ENCODE measurements at regions not wholly inside any gene's neighbourhood (a gene's known extent, or its start where the extent isn't known, plus 50 kb on each side); places are given as distances from the start of the nearest gene placed in this dataset.

- no peaks in the 10 kb centered on the region for H4K20me1 ChIP-seq
- no peaks in the 10 kb centered on the region for H3K27me3 ChIP-seq
- peak overlapping the region; percentile 80 to 97 (median 87) for H3K4me2 ChIP-seq
- TF ChIP-seq Cebpa-rat (IDR thresholded peaks at IDR 0.05) = no peak
- peaks cover 0 to 18% (median 15%) of the 10 kb centered on the region in 11 experiments; a peak in 19 of 22 replicates for H3K9me3 ChIP-seq (replicated peaks in 1 of 11)
- H3K4me1 ChIP-seq = peaks cover 77 to 99% (median 91%) of the 10 kb centered on the region in 10 experiments
- H3K36me3 ChIP-seq = no peaks in the 10 kb centered on the region
- peak overlapping the region; percentile 41 to 84 (median 55); a peak in 21 of 22 replicates for H3K9ac ChIP-seq
- peak overlapping the region; percentile 50 to 97 (median 86); a peak in 21 of 22 replicates for H3K27ac ChIP-seq
- peak overlapping the region in 7 of 10 experiments; percentile 6 to 35 (median 22); a peak in 7 of 20 replicates for H3K4me3 ChIP-seq
These were observed 234.6 kb upstream of the IRF2BP2 start for GRCh38 chr1:234844479-234845031.

DNA sequence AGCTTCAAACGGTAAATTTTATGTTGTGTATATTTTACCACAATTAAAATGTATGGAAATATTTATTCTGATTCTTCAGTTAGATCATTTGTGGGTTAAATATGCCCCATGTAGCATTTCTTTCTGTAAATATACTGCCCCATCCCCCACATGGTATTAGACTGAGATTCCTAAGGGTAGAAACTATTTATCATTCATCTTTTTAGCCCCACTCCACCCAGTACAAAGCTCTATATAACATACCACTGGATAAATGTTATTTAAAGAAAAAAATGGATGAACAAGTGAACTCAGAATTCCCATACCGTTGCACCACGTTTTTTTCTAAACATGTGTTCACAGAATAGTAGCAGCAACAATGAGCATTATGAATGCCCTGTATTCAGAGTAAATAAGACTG is 234.0 kb upstream of the IRF2BP2 start:
- Histone ChIP-seq H3K27ac (peak overlapping the region; percentile 50 to 97 (median 86); a peak in 21 of 22 replicates), H3K4me1 (peaks cover 77 to 99% (median 92%) of the 10 kb centered on the region in 10 experiments), H3K4me3 (peak overlapping the region in 5 of 10 experiments; percentile 6 to 35 (median 17); a peak in 3 of 20 replicates), H3K9ac (peak overlapping the region in 10 of 11 experiments; percentile 41 to 84 (median 56); a peak in 17 of 22 replicates), H3K4me2 (peak overlapping the region; percentile 80 to 97 (median 87)), H4K20me1 (no peaks in the 10 kb centered on the region), H3K27me3 (no peaks in the 10 kb centered on the region), H3K9me3 (replicated peaks in 1 of 11) (peaks cover 0 to 21% (median 19%) of the 10 kb centered on the region in 11 experiments; a peak in 19 of 22 replicates), H3K36me3 (no peaks in the 10 kb centered on the region)
- no peak for TF ChIP-seq Cebpa-rat (IDR thresholded peaks at IDR 0.05)

DNA sequence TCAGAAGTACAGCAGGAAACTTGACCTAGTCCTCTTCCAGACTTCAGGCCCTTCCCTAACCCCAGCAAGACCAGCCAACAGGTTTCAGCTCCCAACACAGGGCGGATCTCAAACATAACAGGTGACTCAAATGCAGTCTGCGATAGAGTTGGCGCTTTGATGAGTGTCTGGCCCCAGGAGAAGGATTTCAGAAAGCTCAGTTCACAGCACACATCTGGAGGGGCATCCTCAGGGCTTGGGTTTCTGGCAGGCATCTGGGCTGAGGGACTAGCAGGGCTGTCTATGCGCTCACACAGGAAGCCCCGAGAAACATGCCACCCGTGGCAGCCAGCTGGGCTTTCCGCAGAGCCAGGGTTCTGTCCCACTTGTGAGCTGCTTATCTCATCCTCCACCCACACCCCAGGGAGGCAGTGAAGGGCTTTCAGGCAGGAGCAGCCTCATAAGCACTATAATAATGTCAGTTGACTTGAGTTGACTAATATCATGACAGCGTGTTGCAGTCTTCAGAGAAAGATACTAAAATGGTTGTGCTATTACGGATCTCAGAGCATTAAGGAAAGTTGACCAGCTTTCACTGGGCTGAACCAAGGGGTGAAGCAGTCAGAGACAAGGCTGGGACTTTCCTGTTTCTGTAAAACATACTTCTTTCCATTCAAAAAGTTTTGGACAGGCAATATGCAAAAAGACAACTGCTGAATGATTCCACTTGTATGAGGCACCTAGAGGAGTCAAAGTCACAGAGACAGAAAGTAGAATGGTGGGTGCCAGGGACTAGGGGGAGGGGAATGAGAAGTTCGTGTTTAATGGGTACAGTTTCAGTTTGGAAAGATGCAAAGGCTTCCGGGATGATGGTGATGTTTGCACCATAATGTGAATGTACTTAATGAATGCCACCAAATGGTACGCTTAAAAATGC is 233.0 kb upstream of the IRF2BP2 start:
- H3K4me3 ChIP-seq = peak overlapping the region in 6 of 10 experiments; percentile 5 to 36 (median 12); a peak in 6 of 20 replicates
- H3K4me1 ChIP-seq = peaks cover 77 to 97% (median 91%) of the 10 kb centered on the region in 10 experiments
- no peak for TF ChIP-seq Cebpa-rat (IDR thresholded peaks at IDR 0.05)
- H3K9me3 ChIP-seq (replicated peaks in 1 of 11) = peaks cover 0 to 21% (median 19%) of the 10 kb centered on the region in 11 experiments; a peak in 19 of 22 replicates
- H3K36me3 ChIP-seq = no peaks in the 10 kb centered on the region
- no peaks in the 10 kb centered on the region for H4K20me1 ChIP-seq
- H3K9ac ChIP-seq = peak overlapping the region; percentile 51 to 84 (median 73)
- peak overlapping the region; percentile 79 to 97 (median 86) for H3K27ac ChIP-seq
- H3K4me2 ChIP-seq = peak overlapping the region; percentile 80 to 97 (median 87)
- H3K27me3 ChIP-seq = no peaks in the 10 kb centered on the region

DNA sequence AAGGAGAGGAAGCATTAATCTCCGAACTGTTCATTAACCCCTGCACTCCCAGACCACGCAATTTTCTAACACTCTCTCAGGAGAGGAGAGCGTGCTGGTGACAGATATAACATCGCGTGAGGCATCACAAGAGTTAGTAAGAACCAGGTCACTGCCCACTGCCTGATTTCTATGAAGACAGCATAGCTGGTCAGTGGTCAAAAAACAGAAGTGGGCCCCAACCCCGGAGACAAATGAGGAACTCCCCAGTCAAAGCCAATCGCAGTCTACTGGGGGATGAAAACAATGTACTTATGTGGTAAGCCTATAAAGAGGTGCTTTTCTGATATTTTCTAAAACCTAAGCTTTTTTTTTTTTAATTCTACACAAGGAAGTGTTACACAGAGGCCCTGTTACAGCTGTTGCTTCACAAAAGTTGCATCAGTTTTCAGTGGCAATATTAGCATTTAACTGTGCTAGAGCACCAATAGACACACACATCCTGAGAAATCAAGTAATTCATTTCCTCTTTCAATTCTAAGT is 231.8 kb upstream of the IRF2BP2 start:
- no peaks in the 10 kb centered on the region for H4K20me1 ChIP-seq
- H3K9me3 ChIP-seq (replicated peaks in 1 of 11) = peaks cover 0 to 21% (median 19%) of the 10 kb centered on the region in 11 experiments; a peak in 19 of 22 replicates
- H3K36me3 ChIP-seq = no peaks in the 10 kb centered on the region
- H3K9ac ChIP-seq = peak overlapping the region in 10 of 11 experiments; percentile 12 to 84 (median 72); a peak in 15 of 22 replicates
- peak overlapping the region; percentile 80 to 97 (median 87) for H3K4me2 ChIP-seq
- 0 out of 20 replicates have a peak overlapping the region, but pooled peaks of 1 of the 10 experiments have one; percentile 10 for H3K4me3 ChIP-seq
- H3K27ac ChIP-seq = peak overlapping the region; percentile 79 to 97 (median 86); a peak in 21 of 22 replicates
- H3K27me3 ChIP-seq = no peaks in the 10 kb centered on the region
- TF ChIP-seq Cebpa-rat (IDR thresholded peaks at IDR 0.05) = peak in 5 of 11 experiments; percentile 20 to 88 (median 78); a peak in 8 of 22 replicates
- peaks cover 87 to 95% (median 94%) of the 10 kb centered on the region in 10 experiments for H3K4me1 ChIP-seq

- Histone ChIP-seq H3K9me3 (replicated peaks in 1 of 11) (peaks cover 0 to 21% (median 19%) of the 10 kb centered on the region in 11 experiments; a peak in 19 of 22 replicates), H3K4me1 (peaks cover 88 to 95% (median 95%) of the 10 kb centered on the region in 10 experiments), H3K27me3 (no peaks in the 10 kb centered on the region), H3K4me3 (0 out of 20 replicates have a peak overlapping the region, but pooled peaks of 1 of the 10 experiments have one; percentile 10), H3K27ac (peak overlapping the region; percentile 64 to 97 (median 86); a peak in 21 of 22 replicates), H4K20me1 (no peaks in the 10 kb centered on the region), H3K4me2 (peak overlapping the region; percentile 69 to 92 (median 86)), H3K36me3 (no peaks in the 10 kb centered on the region), H3K9ac (peak overlapping the region in 7 of 11 experiments; percentile 12 to 84 (median 67); a peak in 12 of 22 replicates)
- no peak for TF ChIP-seq Cebpa-rat (IDR thresholded peaks at IDR 0.05)
These were observed 231.3 kb upstream of the IRF2BP2 start for GRCh38 chr1:234841281-234841680.

GRCh38 chr1:234840843-234841242 is 230.9 kb upstream of the IRF2BP2 start:
- peak overlapping the region; percentile 20 to 92 (median 86); a peak in 20 of 22 replicates for H3K4me2 ChIP-seq
- no peaks in the 10 kb centered on the region for H4K20me1 ChIP-seq
- peaks cover 88 to 95% (median 94%) of the 10 kb centered on the region in 10 experiments for H3K4me1 ChIP-seq
- H3K27me3 ChIP-seq = no peaks in the 10 kb centered on the region
- no peaks in the 10 kb centered on the region for H3K36me3 ChIP-seq
- H3K9ac ChIP-seq = peak overlapping the region in 4 of 11 experiments; percentile 63 to 84 (median 76); a peak in 6 of 22 replicates
- peaks cover 0 to 21% (median 19%) of the 10 kb centered on the region in 11 experiments; a peak in 19 of 22 replicates for H3K9me3 ChIP-seq (replicated peaks in 1 of 11)
- 0 out of 20 replicates have a peak overlapping the region, but pooled peaks of 2 of the 10 experiments have one; percentile 16 to 24 for H3K4me3 ChIP-seq
- H3K27ac ChIP-seq = peak overlapping the region; percentile 64 to 97 (median 86); a peak in 20 of 22 replicates
- TF ChIP-seq Cebpa-rat (IDR thresholded peaks at IDR 0.05) = no peak

- Histone ChIP-seq H3K9me3 (replicated peaks in 1 of 11) (peaks cover 0 to 21% (median 19%) of the 10 kb centered on the region in 11 experiments; a peak in 19 of 22 replicates), H3K4me3 (peak overlapping the region in 1 of 10 experiments; percentile 24; a peak in 1 of 20 replicates), H3K36me3 (no peaks in the 10 kb centered on the region), H3K27ac (peak overlapping the region; percentile 64 to 97 (median 86); a peak in 19 of 22 replicates), H3K27me3 (no peaks in the 10 kb centered on the region), H3K9ac (0 out of 22 replicates have a peak overlapping the region, but pooled peaks of 2 of the 11 experiments have one; percentile 80 to 84), H4K20me1 (no peaks in the 10 kb centered on the region), H3K4me2 (peak overlapping the region in 8 of 11 experiments; percentile 69 to 92 (median 86); a peak in 15 of 22 replicates), H3K4me1 (peaks cover 89 to 95% (median 93%) of the 10 kb centered on the region in 10 experiments)
- TF ChIP-seq Cebpa-rat (IDR thresholded peaks at IDR 0.05) = no peak
These were observed 230.3 kb upstream of the IRF2BP2 start for GRCh38 chr1:234840253-234840652.

GRCh38 chr1:234839663-234840062 is 229.7 kb upstream of the IRF2BP2 start:
- H3K27me3 ChIP-seq = no peaks in the 10 kb centered on the region
- no peak overlapping the region for H3K9ac ChIP-seq
- no peaks in the 10 kb centered on the region for H3K36me3 ChIP-seq
- H3K9me3 ChIP-seq (replicated peaks in 1 of 11) = peaks cover 0 to 21% (median 19%) of the 10 kb centered on the region in 11 experiments; a peak in 19 of 22 replicates
- H3K4me2 ChIP-seq = peak overlapping the region; percentile 69 to 90 (median 79); a peak in 19 of 22 replicates
- peaks cover 87 to 93% (median 91%) of the 10 kb centered on the region in 10 experiments for H3K4me1 ChIP-seq
- peak overlapping the region; percentile 8 to 97 (median 85); a peak in 21 of 22 replicates for H3K27ac ChIP-seq
- no peak overlapping the region; a peak in 1 of 20 replicates for H3K4me3 ChIP-seq
- H4K20me1 ChIP-seq = no peaks in the 10 kb centered on the region
- TF ChIP-seq Cebpa-rat (IDR thresholded peaks at IDR 0.05) = no peak
